DOHH2 (cell line): ENCODE measurements at regions not wholly inside any gene's neighbourhood (a gene's known extent, or its start where the extent isn't known, plus 50 kb on each side); places are given as distances from the start of the nearest gene placed in this dataset.

Experiments
- CTCF ChIP-seq: fragments of 200-600 bp; sonication (generic); IDR thresholded peaks from one replicate; pipeline ENCODE4 v1.5.1; 2014; ENCODE audit warnings: antibody characterized with exemption, mild to moderate bottlenecking, low read depth, low read length; ENCODE audit not compliant: poor library complexity, severe bottlenecking
- EZH2phosphoT487 ChIP-seq: fragments of 200-600 bp; sonication (generic); IDR thresholded peaks from 2 replicates; pipeline ENCODE4 v1.6.1; 2017; ENCODE audit warnings: borderline replicate concordance, mild to moderate bottlenecking, antibody characterized with exemption, low read length, moderate library complexity, mixed read lengths

GRCh38 chr2:64246962-64247361 is 102.7 kb upstream of the PELI1 start:
- TF ChIP-seq CTCF (no peak), EZH2phosphoT487 (no peak)
